HEK293T (cell line): ENCODE measurements at regions not wholly inside any gene's neighbourhood (a gene's known extent, or its start where the extent isn't known, plus 50 kb on each side); places are given as distances from the start of the nearest gene placed in this dataset.

Source experiments
- CTCF ChIA-PET: fragments of 350-600 bp; formaldehyde crosslinking; extraction: SDS; loops from one replicate; lab custom pipeline; 2021; ENCODE audit warnings: antibody characterized with exemption, inconsistent platforms; lab: Yijun Ruan, JAX
- POLR2A ChIA-PET: fragments of 350-600 bp; formaldehyde crosslinking; extraction: SDS; loops from one replicate; lab custom pipeline; 2020; ENCODE audit warnings: antibody characterized with exemption, inconsistent platforms; lab: Yijun Ruan, JAX
- DNase-seq: peaks from one replicate; pipeline ENCODE4 v3.0.0; 2012; ENCODE audit warnings: mixed read lengths; ENCODE audit errors: extremely low spot score
- ARNT ChIP-seq: fragments of 450-650 bp; IDR thresholded peaks from 2 replicates; pipeline ENCODE4 v1.6.1; 2017; ENCODE audit warnings: mild to moderate bottlenecking
- BHLHE40 ChIP-seq: fragments of 450-650 bp; IDR thresholded peaks from 2 replicates; pipeline ENCODE4 v1.6.1; 2016; ENCODE audit warnings: mild to moderate bottlenecking, moderate library complexity, borderline replicate concordance
- CTBP1 ChIP-seq: fragments of 450-650 bp; IDR thresholded peaks from 2 replicates; pipeline ENCODE4 v1.6.1; 2016; ENCODE audit warnings: borderline replicate concordance
- ELF4 ChIP-seq: fragments of 450-650 bp; IDR thresholded peaks from 2 replicates; pipeline ENCODE4 v1.6.1; 2017; ENCODE audit warnings: antibody characterized with exemption
- FOXA1 ChIP-seq: fragments of 450-650 bp; IDR thresholded peaks from 2 replicates; pipeline ENCODE4 v1.6.1; 2016; ENCODE audit warnings: mild to moderate bottlenecking
- FOXK2 ChIP-seq: fragments of 450-650 bp; IDR thresholded peaks from 2 replicates; pipeline ENCODE4 v1.6.1; 2016; ENCODE audit warnings: mild to moderate bottlenecking
- FOXM1 ChIP-seq: fragments of 450-650 bp; IDR thresholded peaks from 2 replicates; pipeline ENCODE4 v1.6.1; 2017; ENCODE audit warnings: mild to moderate bottlenecking, borderline replicate concordance
- HDGF ChIP-seq: fragments of 450-650 bp; IDR thresholded peaks from 2 replicates; pipeline ENCODE4 v1.6.1; 2017; ENCODE audit warnings: antibody characterized with exemption, borderline replicate concordance
- L3MBTL2 ChIP-seq: fragments of 450-650 bp; conservative IDR thresholded peaks from 2 replicates; pipeline ENCODE4 v1.6.1; 2016; ENCODE audit warnings: mild to moderate bottlenecking
- LEF1 ChIP-seq: fragments of 450-650 bp; IDR thresholded peaks from 2 replicates; pipeline ENCODE4 v1.6.1; 2017; ENCODE audit warnings: mild to moderate bottlenecking, borderline replicate concordance
- NFRKB ChIP-seq: fragments of 450-650 bp; IDR thresholded peaks from 2 replicates; pipeline ENCODE4 v1.6.1; 2016; ENCODE audit warnings: mild to moderate bottlenecking, moderate library complexity
- SP1 ChIP-seq: fragments of 450-650 bp; IDR thresholded peaks from 2 replicates; pipeline ENCODE4 v1.6.1; 2017
- SUZ12 ChIP-seq: fragments of 450-650 bp; IDR thresholded peaks from 2 replicates; pipeline ENCODE4 v1.6.1; 2016; ENCODE audit warnings: mild to moderate bottlenecking
- TARDBP ChIP-seq: fragments of 450-650 bp; IDR thresholded peaks from 2 replicates; pipeline ENCODE4 v1.6.1; 2016
- ZNF384 ChIP-seq: fragments of 450-650 bp; IDR thresholded peaks from 2 replicates; pipeline ENCODE4 v1.6.1; 2016
- TF ChIP-seq, protein P1 (sequence below): fragments of 450-650 bp; IDR thresholded peaks from 2 replicates; pipeline ENCODE4 v1.6.1; 2016

DNA sequence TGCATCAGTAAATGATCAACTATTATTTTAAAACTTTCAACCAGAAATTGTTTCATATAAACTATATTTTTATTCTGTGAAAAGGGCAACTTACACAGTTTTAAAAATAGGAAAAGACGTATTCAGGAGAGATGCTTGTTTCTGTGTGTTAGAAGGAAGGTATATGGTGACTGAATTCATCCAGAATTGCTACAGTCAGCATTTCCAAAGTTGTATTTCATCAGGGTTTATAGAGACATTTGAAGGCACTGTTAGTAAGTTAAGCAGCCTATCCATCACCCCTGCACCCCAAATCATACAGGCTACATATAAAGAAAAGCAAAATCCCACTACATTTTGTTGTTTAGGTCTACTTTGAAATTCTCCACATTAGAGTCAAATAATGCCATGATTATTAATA is 716.0 kb downstream of the KCTD16 start:
- TF ChIP-seq CTBP1 (no peak), SUZ12 (no peak)
- CTCF ChIA-PET, result no interaction called here
- POLR2A ChIA-PET, result no interaction called here
- no peak for DNase-seq

DNA sequence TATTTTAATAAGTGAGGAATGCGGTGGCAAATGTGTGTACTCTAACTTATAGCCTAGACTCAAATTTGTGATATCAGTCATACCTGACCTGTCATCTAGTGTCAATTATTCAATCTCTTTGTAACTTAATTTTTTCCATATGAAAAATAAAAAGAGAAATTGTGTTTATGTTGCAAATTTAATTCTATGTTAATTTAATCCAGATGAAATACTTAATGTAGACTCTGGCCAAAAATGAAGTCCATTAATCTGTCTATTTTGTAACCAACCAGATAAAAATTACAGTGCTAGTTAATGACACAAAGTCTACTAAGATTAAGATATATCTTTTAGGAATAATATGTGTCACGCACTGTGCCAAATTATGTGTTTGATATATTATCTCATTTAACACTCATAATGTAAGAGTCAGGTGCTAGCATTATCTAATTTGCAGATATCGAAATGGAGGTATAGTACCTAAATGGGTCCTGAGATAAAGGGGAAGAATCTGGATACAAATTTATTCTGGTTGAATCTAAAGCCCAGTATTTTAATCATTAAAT is 712.1 kb downstream of the KCTD16 start:
- TF ChIP-seq LEF1, result no peak
- TF ChIP-seq FOXM1, result no peak
- no peak for TF ChIP-seq NFRKB
- no peak for TF ChIP-seq SP1
- TF ChIP-seq ZNF384, result no peak
- TF ChIP-seq ARNT, result no peak
- TF ChIP-seq TARDBP, result no peak
- TF ChIP-seq, protein P1, sequence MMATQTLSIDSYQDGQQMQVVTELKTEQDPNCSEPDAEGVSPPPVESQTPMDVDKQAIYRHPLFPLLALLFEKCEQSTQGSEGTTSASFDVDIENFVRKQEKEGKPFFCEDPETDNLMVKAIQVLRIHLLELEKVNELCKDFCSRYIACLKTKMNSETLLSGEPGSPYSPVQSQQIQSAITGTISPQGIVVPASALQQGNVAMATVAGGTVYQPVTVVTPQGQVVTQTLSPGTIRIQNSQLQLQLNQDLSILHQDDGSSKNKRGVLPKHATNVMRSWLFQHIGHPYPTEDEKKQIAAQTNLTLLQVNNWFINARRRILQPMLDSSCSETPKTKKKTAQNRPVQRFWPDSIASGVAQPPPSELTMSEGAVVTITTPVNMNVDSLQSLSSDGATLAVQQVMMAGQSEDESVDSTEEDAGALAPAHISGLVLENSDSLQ, result no peak
- TF ChIP-seq HDGF, result no peak
- no peak for TF ChIP-seq BHLHE40
- no peak for TF ChIP-seq L3MBTL2
- no peak for TF ChIP-seq ELF4
- no peak for TF ChIP-seq SUZ12
- TF ChIP-seq CTBP1, result no peak
- no peak for TF ChIP-seq FOXA1
- TF ChIP-seq FOXK2, result no peak
- CTCF ChIA-PET, result no interaction called here
- DNase-seq, result no peak
- POLR2A ChIA-PET, result no interaction called here

DNA sequence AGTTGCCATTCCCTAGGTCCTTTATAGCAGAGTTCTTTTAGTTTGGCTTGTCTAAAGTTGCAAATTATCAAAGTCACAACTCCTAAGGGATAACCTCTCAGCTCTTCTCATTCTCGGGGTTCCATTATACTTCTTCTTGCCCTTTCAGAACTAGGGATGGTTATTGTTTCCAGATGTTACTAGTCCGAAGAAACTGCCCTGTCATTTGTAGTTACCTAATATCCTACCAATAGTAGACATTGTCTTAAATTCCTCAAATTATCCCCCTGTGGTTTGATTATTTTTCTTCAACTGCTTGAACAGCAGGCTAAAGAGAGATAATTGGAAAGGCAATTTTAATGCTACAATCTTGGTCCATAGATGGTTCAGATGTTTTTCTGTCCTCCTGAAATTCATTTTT is 709.8 kb downstream of the KCTD16 start:
- DNase-seq, result no peak
- ChIA-PET CTCF (no interaction called here), POLR2A (no interaction called here)
- TF ChIP-seq FOXM1, result no peak
- no peak for TF ChIP-seq BHLHE40
- no peak for TF ChIP-seq TARDBP
- TF ChIP-seq SUZ12, result no peak
- TF ChIP-seq ELF4, result no peak
- TF ChIP-seq SP1, result no peak
- TF ChIP-seq, protein P1, result no peak
- no peak for TF ChIP-seq HDGF
- no peak for TF ChIP-seq FOXA1

DNA sequence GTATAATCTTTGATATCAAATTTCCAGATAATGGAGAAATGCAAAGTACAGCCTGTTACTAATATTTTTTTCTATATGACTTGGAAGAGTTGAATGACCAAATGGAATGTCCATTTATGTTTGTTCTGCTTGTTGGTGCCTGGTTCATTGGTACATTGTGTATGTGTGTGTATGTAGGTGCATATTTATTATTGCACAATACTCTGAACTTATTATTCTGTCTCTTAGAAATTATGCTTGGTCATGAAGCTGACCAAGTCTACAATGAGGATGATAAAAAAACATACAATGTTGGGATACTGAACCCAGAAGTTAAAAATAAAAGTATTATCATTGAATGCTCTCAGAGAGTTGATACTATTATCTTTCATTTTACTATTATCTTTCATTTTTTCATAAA is 706.3 kb downstream of the KCTD16 start:
- DNase-seq, result no peak
- ChIA-PET POLR2A (no interaction called here), CTCF (no interaction called here)
- TF ChIP-seq, protein P1, result no peak
- TF ChIP-seq CTBP1, result no peak
- no peak for TF ChIP-seq L3MBTL2

DNA sequence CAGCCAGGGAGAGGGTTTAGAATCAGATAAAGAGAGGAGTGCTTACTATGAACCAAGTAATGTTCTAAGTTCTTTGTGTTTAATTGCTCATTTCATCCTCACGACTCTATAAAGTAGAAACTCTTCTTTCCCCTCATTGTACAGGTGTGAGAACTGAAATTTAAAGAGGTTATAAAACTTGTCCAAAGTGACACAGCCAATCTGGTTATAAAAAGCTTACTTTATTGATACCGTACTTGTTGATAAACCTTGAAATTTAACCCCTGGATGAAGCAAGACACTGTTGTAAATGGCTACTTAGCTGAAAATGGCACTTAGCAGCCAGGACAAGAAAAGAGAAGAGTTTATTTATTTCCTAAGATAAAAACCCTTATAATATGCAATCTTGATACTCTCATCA is 702.4 kb downstream of the KCTD16 start:
- ChIA-PET CTCF (no interaction called here), POLR2A (no interaction called here)
- TF ChIP-seq ARNT, result no peak
- no peak for TF ChIP-seq TARDBP
- no peak for TF ChIP-seq FOXK2
- TF ChIP-seq BHLHE40, result no peak
- TF ChIP-seq L3MBTL2, result no peak
- TF ChIP-seq CTBP1, result no peak
- TF ChIP-seq SUZ12, result no peak
- TF ChIP-seq LEF1, result no peak
- DNase-seq, result no peak

DNA sequence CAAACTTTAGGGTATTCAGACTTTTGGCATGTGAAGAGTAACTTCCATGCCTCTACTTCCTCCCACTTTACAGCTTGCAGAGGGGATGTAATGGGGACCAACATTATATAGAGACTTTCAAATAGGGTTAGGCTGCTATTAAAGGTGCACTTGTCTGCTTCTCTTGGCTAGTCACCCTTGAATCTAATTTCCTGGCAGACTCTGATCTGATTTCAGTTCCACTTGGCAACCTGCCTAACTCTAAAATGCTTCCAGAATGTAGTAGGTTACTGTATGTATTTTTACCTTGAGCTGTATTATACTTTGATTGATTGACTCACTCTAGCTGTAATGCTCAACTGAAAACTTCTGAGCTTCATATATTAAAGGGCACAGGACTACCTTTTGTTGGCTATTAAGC is 693.4 kb downstream of the KCTD16 start:
- TF ChIP-seq TARDBP (no peak), ZNF384 (no peak), BHLHE40 (no peak), ARNT (no peak), ELF4 (no peak), L3MBTL2 (no peak), SUZ12 (no peak), FOXA1 (no peak), FOXK2 (no peak), LEF1 (no peak), CTBP1 (no peak), FOXM1 (no peak), SP1 (no peak), NFRKB (no peak), HDGF (no peak)
- TF ChIP-seq, protein P1, result no peak
- POLR2A ChIA-PET, result no interaction called here
- CTCF ChIA-PET, result no interaction called here
- no peak for DNase-seq

DNA sequence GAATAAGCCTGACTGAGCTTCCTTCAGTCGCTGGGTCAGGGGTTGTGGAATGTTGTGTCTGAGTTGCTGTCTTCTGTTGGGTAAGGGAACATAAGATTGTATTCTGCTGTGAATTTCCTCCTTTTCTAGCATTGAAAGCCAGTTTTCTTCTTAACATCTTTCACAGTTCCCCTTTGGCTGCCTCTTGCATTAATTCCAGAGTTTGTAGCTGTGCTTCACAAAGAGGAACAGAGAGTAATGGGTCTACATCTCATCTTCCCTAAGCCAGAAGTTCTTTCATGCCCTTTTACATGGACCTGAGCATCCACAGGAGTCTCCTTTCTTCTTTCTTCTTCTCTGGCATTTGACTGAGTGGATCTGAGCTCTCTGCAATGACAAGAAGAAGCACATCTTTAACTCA is 686.8 kb downstream of the KCTD16 start:
- ChIA-PET CTCF (no interaction called here), POLR2A (no interaction called here)
- DNase-seq, result no peak
- TF ChIP-seq FOXA1 (no peak), SUZ12 (no peak), ARNT (no peak), NFRKB (no peak), HDGF (no peak), CTBP1 (no peak), FOXM1 (no peak), ZNF384 (no peak)
